NCI-H2227 (cell line): ENCODE measurements at regions not wholly inside any gene's neighbourhood (a gene's known extent, or its start where the extent isn't known, plus 50 kb on each side); places are given as distances from the start of the nearest gene placed in this dataset.

Source experiments
- DNase-seq: peaks from one replicate; lab custom pipeline; 2025; ENCODE audit not compliant: unreplicated experiment; lab: John Stamatoyannopoulos, UW

GRCh38 chr1:229075716-229076115, 195.2 kb upstream of the RAB4A start:
- no peak for DNase-seq

GRCh38 chr1:229076195-229076594, 194.7 kb upstream of the RAB4A start:
- no peak for DNase-seq

- no peak for DNase-seq
Measured at GRCh38 chr1:229079016-229079595, 191.8 kb upstream of the RAB4A start.

GRCh38 chr1:229080361-229080760, 190.6 kb upstream of the RAB4A start:
- no peak for DNase-seq

GRCh38 chr1:229085291-229085690, 185.6 kb upstream of the RAB4A start:
- DNase-seq, result no peak

- no peak for DNase-seq
Measured at GRCh38 chr1:229086091-229086490, 184.8 kb upstream of the RAB4A start.

- DNase-seq, result no peak
Measured at GRCh38 chr1:229086686-229087085, 184.2 kb upstream of the RAB4A start.

- no peak for DNase-seq
Measured at GRCh38 chr1:229087339-229087738, 183.6 kb upstream of the RAB4A start.

- no peak for DNase-seq
Measured at GRCh38 chr1:229087906-229088305, 183.0 kb upstream of the RAB4A start.

GRCh38 chr1:229088711-229089110, 182.2 kb upstream of the RAB4A start:
- no peak for DNase-seq

- DNase-seq, result no peak
Measured at GRCh38 chr1:229089586-229090208, 181.2 kb upstream of the RAB4A start.

GRCh38 chr1:229091721-229092136, 179.2 kb upstream of the RAB4A start:
- DNase-seq, result no peak

- DNase-seq, result no peak
Measured at GRCh38 chr1:229092377-229093237, 178.3 kb upstream of the RAB4A start.

GRCh38 chr1:229093238-229093540, 177.7 kb upstream of the RAB4A start:
- DNase-seq, result no peak

GRCh38 chr1:229093609-229094336, 177.1 kb upstream of the RAB4A start:
- DNase-seq, result no peak

- no peak for DNase-seq
Measured at GRCh38 chr1:229094476-229095311, 176.2 kb upstream of the RAB4A start.

- no peak for DNase-seq
Measured at GRCh38 chr1:229095325-229095724, 175.6 kb upstream of the RAB4A start.

- DNase-seq, result no peak
Measured at GRCh38 chr1:229097356-229097755, 173.6 kb upstream of the RAB4A start.

GRCh38 chr1:229098361-229098760, 172.6 kb upstream of the RAB4A start:
- DNase-seq, result no peak

GRCh38 chr1:229098903-229099578, 171.9 kb upstream of the RAB4A start:
- no peak for DNase-seq
